Ovary (tissue), 7 donors: ENCODE measurements at regions not wholly inside any gene's neighbourhood (a gene's known extent, or its start where the extent isn't known, plus 50 kb on each side); places are given as distances from the start of the nearest gene placed in this dataset.

Experiments used
- DNase-seq, 5 donors: peaks; one replicate each; pipeline ENCODE4 v3.0.0-alpha.2; 2019 to 2020
- H3K27ac ChIP-seq, 2 donors: fragments of 200-600 bp; one replicate each; pipeline versions ENCODE4 v1.5.1 to v1.8.0; 2019 to 2022
- H3K27me3 ChIP-seq: fragments of 200-600 bp; one replicate; pipeline ENCODE4 v1.8.0; 2022
- H3K36me3 ChIP-seq: fragments of 200-600 bp; sonication (generic); one replicate; pipeline ENCODE4 v1.5.1; 2019
- H3K4me1 ChIP-seq: one replicate; pipeline ENCODE4 v1.8.1; 2013; ENCODE audit warnings: mild to moderate bottlenecking, moderate library complexity; ENCODE audit not compliant: insufficient read depth
- H3K4me3 ChIP-seq: fragments of 200-600 bp; sonication (generic); one replicate; pipeline ENCODE4 v1.5.1; 2017
- H3K9me3 ChIP-seq, 2 donors: fragments of 200-600 bp in 1 of 2; sonication (generic) in 1 of 2; one replicate each; pipeline versions ENCODE4 v1.5.1 to v1.8.1; 2013 to 2019; ENCODE audit warnings: mild to moderate bottlenecking in 1 of 2, moderate library complexity in 1 of 2
- CTCF ChIP-seq, 3 donors: fragments of 450-650 bp in 2 of 3; fragments of 200-600 bp in 1 of 3; IDR thresholded peaks; one replicate each; pipeline versions ENCODE4 v1.5.1 to v1.8.0; 2016 to 2022; ENCODE audit warnings: antibody characterized with exemption in 3 of 3, mild to moderate bottlenecking in 1 of 3
- EP300 ChIP-seq: sonication (generic); formaldehyde crosslinking; IDR thresholded peaks from one replicate; pipeline ENCODE4 v1.6.1; 2017; ENCODE audit warnings: antibody characterized with exemption
- POLR2A ChIP-seq: fragments of 450-650 bp; IDR thresholded peaks from one replicate; pipeline ENCODE4 v1.6.1; 2017; ENCODE audit warnings: antibody characterized with exemption, mild to moderate bottlenecking, moderate library complexity
- WGBS, 3 donors: extraction: QIAGEN DNeasy Blood & Tissue Kit in 1 of 3; methylation state at CpG; one replicate each; pipeline versions ENCODE4 v1.1.5 to v1.1.7; 2013 to 2017; 5-methylcytosine and 5-hydroxymethylcytosine counted together
- intact Hi-C, 4 donors: fragments of 100-400 bp; cut with DNase I; formaldehyde crosslinking; loops; one replicate each; pipeline versions ENCODE4 v1.11.0 to v1.15.1; 2022 to 2023
- donor health status: DM: no; HTN: no; CAD: no; lungs with moderate emphysema.
- donor health status: DM: no; HTN: no; CAD: no.
- donor health status: Bipolar disorder and iron deficiency.
- donor health status: DM: no; HTN: no; CAD: no.
- donor health status: DM: yes; HTN: yes; CAD: no.

GRCh38 chr16:65890203-65890602 is 476.3 kb upstream of the CDH5 start:
- 85 to 86% (median 86%) methylated on average over 4 of the region's 4 CpGs for WGBS, 3 donors
- Histone ChIP-seq H3K27me3 (no peaks in the 10 kb centered on the region), H3K9me3 (no peaks in the 10 kb centered on the region), H3K4me1 (no peaks in the 10 kb centered on the region), H3K36me3 (no peaks in the 10 kb centered on the region), H3K4me3 (no peak overlapping the region), H3K27ac (no peak overlapping the region)
- intact Hi-C loops, result no loop called here
- DNase-seq, result no peak
- TF ChIP-seq POLR2A (no peak), CTCF (IDR thresholded peaks at IDR 0.05) (no peak)

- H3K4me1 ChIP-seq, result no peaks in the 10 kb centered on the region
- no peak overlapping the region for H3K27ac ChIP-seq
- H3K27me3 ChIP-seq, result no peaks in the 10 kb centered on the region
- WGBS, 3 donors, result 71 to 75% (median 75%) methylated on average over 4 of the region's 4 CpGs
- no peaks in the 10 kb centered on the region for H3K9me3 ChIP-seq
- no peak for DNase-seq
- no peaks in the 10 kb centered on the region for H3K36me3 ChIP-seq
- TF ChIP-seq CTCF (IDR thresholded peaks at IDR 0.05) (no peak), POLR2A (no peak)
- intact Hi-C loops, result no loop called here
- H3K4me3 ChIP-seq, result no peak overlapping the region
These were observed 476.9 kb upstream of the CDH5 start for GRCh38 chr16:65889533-65889966.

- Histone ChIP-seq H3K27me3 (no peaks in the 10 kb centered on the region), H3K4me1 (no peaks in the 10 kb centered on the region), H3K36me3 (no peaks in the 10 kb centered on the region), H3K9me3 (no peaks in the 10 kb centered on the region), H3K27ac (no peak overlapping the region), H3K4me3 (no peak overlapping the region)
- intact Hi-C loops, result no loop called here
- 75 to 80% (median 79%) methylated on average over 8 of the region's 8 CpGs for WGBS, 3 donors
- TF ChIP-seq POLR2A, result no peak
- DNase-seq, result no peak
These were observed 478.3 kb upstream of the CDH5 start for GRCh38 chr16:65888201-65888600.

- intact Hi-C loops, result no loop called here
- H3K4me1 ChIP-seq, result no peaks in the 10 kb centered on the region
- no peaks in the 10 kb centered on the region for H3K9me3 ChIP-seq
These were observed 482.5 kb upstream of the CDH5 start for GRCh38 chr16:65884018-65884417.

GRCh38 chr16:65878347-65878746 is 488.1 kb upstream of the CDH5 start:
- 87 to 90% (median 90%) methylated on average over 4 of the region's 4 CpGs for WGBS, 3 donors
- Histone ChIP-seq H3K4me1 (no peaks in the 10 kb centered on the region), H3K9me3 (no peaks in the 10 kb centered on the region), H3K27ac (no peak overlapping the region), H3K4me3 (no peak overlapping the region), H3K27me3 (no peaks in the 10 kb centered on the region), H3K36me3 (no peaks in the 10 kb centered on the region)
- TF ChIP-seq EP300, result no peak
- TF ChIP-seq POLR2A, result no peak
- TF ChIP-seq CTCF (IDR thresholded peaks at IDR 0.05), result no peak
- no peak for DNase-seq
- intact Hi-C loops, result no loop called here

More at GRCh38 chr16:65884018-65884417, 482.5 kb upstream of the CDH5 start:
- DNase-seq, result no peak
- 90 to 93% (median 91%) methylated on average over 4 of the region's 4 CpGs for WGBS, 3 donors
- no peak overlapping the region for H3K27ac ChIP-seq
- H3K27me3 ChIP-seq, result no peaks in the 10 kb centered on the region
- no peaks in the 10 kb centered on the region for H3K36me3 ChIP-seq
- no peak for TF ChIP-seq POLR2A
- no peak for TF ChIP-seq CTCF (IDR thresholded peaks at IDR 0.05)
- no peak for TF ChIP-seq EP300
- H3K4me3 ChIP-seq, result no peak overlapping the region
